HG03378 (cell line): ENCODE measurements at regions not wholly inside any gene's neighbourhood (a gene's known extent, or its start where the extent isn't known, plus 50 kb on each side); places are given as distances from the start of the nearest gene placed in this dataset.
"Not testable (repeated sequence)": the region's sequence is repeated elsewhere in the genome, so short reads cannot be mapped to it uniquely, and the experiment has no call there.

Source experiments
- ATAC-seq: cut with Tn5 transposase; IDR thresholded peaks from one replicate; pipeline ENCODE4 v1.9.1; 2021; ENCODE audit warnings: mild to moderate bottlenecking, moderate library complexity; ENCODE audit not compliant: unreplicated experiment

GRCh38 chr6:11457422-11457821 is 80.1 kb upstream of the TMEM170B start:
- ATAC-seq = not testable (repeated sequence)

DNA sequence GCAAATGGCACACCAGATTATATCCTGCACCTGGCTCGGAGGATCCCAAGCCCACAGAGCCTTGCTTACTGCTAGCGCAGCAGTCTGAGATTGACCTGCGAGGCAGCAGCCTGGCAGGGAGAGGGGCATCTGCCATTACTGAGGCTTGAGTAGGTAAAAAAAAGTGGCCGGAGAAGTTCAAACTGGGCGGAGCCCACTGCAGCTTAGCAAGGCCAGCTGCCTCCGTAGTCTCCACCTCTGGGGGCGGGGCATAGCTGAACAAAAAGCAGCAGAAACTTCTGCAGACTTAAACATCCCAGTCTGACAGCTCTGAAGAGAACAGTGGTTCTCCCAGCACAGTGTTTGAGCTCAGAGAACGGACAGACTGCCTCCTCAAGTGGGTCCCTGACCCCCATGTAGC is 85.4 kb upstream of the TMEM170B start:
- not testable (repeated sequence) for ATAC-seq

- ATAC-seq = no peak
Observed at GRCh38 chr6:11450037-11450436, 87.5 kb upstream of the TMEM170B start.

GRCh38 chr6:11449408-11449807 is 88.1 kb upstream of the TMEM170B start:
- ATAC-seq = no peak

DNA sequence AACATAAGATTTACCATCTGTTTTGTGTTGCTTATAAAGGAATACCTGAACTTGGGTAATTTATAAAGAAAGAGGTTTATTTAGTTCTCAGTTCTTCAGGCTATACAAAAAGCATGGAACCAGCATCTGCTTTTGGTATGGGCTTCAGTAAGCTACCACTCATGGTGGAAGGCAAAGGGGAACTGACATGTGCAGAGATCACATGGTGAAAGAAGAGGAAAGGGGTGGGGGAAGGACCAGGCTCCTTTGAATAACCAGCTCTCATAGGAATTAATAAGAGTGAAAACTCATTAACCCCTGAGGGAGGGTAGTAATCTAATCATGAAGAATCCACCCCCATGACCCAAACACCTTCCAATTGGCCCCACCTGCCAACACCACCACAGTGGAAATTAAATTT is 89.5 kb upstream of the TMEM170B start:
- no peak for ATAC-seq

DNA sequence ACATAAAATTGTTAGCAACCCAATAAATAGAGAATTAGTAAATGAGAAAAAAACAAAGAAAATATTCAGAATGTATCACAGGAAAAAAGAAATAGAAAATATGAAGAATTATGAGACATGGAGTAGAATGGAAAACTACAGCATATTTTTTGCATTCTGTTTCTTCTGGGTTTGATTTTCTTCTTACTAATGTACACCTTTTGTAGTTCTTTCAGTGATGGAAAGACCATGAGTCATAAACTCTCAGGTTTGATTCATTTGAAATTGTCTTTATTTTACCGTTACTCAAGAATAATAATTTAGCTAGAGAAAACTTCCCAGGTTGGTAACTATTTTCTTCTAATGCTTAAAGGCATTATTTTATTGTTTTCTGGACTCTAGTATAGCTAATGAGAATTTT is 90.3 kb upstream of the TMEM170B start:
- ATAC-seq = no peak

DNA sequence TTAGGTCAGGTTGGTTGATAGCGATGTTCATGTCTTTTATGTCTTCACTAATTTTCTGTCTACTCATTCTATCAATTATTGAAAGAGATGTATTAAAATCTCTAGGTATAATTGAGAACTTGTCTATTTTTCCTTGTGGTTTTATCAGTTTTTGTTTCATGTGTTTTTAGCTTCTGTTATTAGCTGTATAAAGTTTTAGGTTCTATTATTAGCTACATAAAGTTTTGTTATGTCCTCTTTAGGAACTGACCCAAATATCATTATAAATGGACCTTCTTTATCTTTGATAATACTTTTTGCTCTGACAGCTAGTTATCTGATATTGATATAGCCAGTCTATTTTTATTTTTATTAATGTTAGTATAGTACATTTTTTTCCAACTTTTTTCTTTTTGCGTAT is 92.4 kb upstream of the TMEM170B start:
- ATAC-seq = no peak

DNA sequence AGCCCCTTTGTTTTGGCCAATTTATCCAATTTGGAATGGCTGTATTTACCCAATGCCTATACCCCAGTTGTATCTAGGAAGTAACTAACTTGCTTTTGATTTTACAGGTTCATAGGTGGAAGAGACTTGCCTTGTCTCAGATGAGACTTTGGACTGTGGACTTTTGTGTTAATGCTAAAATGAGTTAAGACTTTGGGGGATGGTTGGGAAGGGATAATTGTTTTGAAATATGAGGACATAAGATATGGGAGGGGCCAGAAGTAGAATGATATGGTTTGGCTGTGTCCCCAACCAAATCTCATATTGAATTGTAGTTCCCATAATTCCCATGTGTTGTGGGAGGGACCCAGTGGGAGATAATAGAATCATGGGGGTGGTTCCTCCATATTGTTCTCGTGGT is 94.4 kb upstream of the TMEM170B start:
- ATAC-seq = not testable (repeated sequence)

DNA sequence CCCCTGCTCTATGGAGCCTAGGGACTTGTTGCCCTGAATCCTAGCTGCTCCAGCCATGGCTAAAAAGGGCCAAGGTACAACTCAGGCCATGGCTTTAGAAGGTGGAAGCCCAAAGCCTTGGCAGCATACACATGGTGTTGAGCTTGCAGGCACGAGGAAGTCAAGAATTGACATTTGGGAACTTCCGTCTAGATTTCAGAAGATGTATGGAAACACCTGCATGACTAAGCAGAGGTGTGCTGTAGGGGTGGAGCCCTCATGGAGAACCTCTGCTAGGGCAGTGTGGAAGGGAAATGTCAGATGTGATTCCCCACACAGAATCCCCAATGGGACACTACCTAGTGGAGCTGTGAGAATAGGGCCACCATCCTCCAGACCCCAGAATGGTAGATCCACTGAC is 95.1 kb upstream of the TMEM170B start:
- ATAC-seq = no peak

DNA sequence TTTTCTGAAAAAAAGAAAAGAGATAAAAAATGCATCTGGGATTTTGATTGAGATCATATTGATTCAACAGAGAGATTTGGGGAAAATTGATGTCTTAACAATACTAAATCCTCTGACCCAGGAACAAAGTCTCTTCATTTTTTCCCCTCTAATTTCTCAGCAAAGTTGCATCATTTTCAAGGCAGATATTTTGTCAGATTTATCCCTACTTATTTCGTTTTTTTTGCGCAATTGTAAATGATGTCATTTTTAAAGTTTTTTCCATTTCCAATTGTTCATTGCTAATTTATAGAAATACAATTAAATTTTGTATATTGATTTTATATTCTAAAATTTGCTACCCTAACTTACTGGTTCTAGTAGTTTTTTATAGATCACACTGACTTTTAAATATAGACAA is 97.7 kb upstream of the TMEM170B start:
- ATAC-seq = no peak

GRCh38 chr6:11439017-11439420 is 98.5 kb upstream of the TMEM170B start:
- ATAC-seq = no peak

GRCh38 chr6:11437824-11438459 is 99.6 kb upstream of the TMEM170B start:
- no peak for ATAC-seq

GRCh38 chr6:11436508-11437096 is 100.9 kb upstream of the TMEM170B start:
- no peak for ATAC-seq

DNA sequence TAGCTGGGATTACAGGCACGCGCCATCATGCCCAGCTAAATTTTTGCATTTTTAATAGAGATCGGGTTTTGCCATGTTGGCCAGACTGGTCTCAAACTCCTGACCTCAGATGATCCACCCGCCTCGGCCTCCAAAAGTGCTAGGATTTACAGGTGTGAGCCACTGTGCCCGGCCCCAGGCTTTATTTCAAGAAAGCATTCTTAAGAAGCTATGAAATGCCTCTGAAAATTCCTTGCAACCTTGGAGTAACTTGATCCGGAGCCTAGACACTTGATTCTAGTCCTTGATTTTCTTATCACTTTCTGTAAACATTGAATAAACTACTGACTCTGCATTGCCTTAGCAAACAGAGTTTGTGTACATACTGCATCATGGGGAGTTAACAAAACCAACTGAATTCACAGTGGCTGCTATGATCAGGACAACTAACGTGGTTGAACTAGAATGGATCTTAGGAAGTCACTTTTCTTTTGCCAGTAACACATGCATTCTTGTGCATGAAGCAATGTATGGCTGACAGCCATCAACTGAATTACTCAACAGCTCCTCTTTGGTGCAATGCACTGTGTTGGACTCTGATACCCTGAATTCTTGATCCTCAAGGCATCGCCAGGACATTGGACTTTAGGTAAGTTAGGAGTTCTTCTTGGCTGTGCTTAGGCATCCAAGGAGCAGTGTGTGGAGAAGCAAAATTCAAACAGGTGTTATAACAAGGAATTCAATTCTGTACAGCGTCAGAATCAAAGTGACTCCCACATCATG is 102.8 kb upstream of the TMEM170B start:
- ATAC-seq = no peak

DNA sequence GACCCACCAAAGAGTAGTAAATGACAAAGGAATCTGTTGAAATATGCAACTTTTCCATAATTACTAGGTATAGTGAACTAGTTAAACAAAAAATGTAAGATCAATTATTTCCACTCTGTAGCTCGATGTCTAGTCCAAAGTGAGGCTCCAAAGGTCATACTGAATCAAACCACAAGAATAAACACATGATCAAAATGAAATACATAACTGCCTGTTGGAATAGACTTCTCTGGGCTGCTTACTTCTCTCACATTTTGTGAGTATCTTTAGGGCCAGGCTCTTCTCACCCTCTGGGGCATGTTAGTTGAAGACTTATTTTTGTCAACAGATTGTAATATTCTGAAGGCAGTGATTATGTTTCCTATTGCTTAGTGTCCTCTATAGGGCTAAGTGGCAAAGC is 103.7 kb upstream of the TMEM170B start:
- ATAC-seq = no peak

GRCh38 chr6:11432713-11433450 is 104.7 kb upstream of the TMEM170B start:
- ATAC-seq = no peak

- ATAC-seq = no peak
Observed at GRCh38 chr6:11432091-11432490, 105.5 kb upstream of the TMEM170B start.

GRCh38 chr6:11431455-11431937 is 106.1 kb upstream of the TMEM170B start:
- no peak for ATAC-seq

GRCh38 chr6:11430036-11430435 is 107.5 kb upstream of the TMEM170B start:
- no peak for ATAC-seq

- no peak for ATAC-seq
Observed at GRCh38 chr6:11429577-11429976, 108.0 kb upstream of the TMEM170B start.

DNA sequence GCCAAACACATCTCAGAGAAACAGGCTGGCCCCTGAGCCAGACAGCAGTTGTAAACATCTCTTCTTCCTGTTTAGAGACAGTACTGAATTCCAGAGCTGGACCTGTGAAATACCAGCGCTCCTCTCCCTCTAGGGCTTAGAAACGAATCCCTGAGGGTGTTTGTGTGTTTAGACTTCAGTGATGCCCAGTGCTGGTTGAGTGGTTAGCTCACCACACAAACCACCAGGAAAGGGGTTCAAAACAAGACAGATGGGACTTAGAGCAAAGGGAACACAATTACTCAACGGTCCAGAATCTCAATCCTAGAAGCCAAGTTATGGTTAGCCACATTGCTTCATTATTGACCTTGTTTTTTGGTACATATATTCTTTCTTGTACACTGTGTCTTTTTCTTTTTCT is 108.7 kb upstream of the TMEM170B start:
- peak; percentile 52 for ATAC-seq
